IPS-18a (cell line): ENCODE measurements at regions not wholly inside any gene's neighbourhood (a gene's known extent, or its start where the extent isn't known, plus 50 kb on each side); places are given as distances from the start of the nearest gene placed in this dataset.

Source experiments
- H3K27ac ChIP-seq: one replicate; pipeline ENCODE4 v1.5.1; 2013; ENCODE audit warnings: low read length
- H3K27me3 ChIP-seq: one replicate; pipeline ENCODE4 v1.6.1; 2013; ENCODE audit warnings: mild to moderate bottlenecking, low read length; ENCODE audit not compliant: control insufficient read depth, insufficient read depth
- H3K36me3 ChIP-seq: one replicate; pipeline ENCODE4 v1.6.1; 2013; ENCODE audit warnings: low read depth, low read length; ENCODE audit not compliant: control insufficient read depth
- H3K4me1 ChIP-seq: one replicate; pipeline ENCODE4 v1.6.1; 2013; ENCODE audit warnings: low read depth, low read length; ENCODE audit not compliant: control insufficient read depth
- H3K4me3 ChIP-seq: one replicate; pipeline ENCODE4 v1.5.1; 2013; ENCODE audit warnings: low read length
- H3K9ac ChIP-seq: one replicate; pipeline ENCODE4 v1.6.1; 2013; ENCODE audit warnings: mild to moderate bottlenecking, low read length, moderate library complexity
- H3K9me3 ChIP-seq: one replicate; pipeline ENCODE4 v1.6.1; 2013; ENCODE audit warnings: low read depth, low read length; ENCODE audit not compliant: control insufficient read depth

DNA sequence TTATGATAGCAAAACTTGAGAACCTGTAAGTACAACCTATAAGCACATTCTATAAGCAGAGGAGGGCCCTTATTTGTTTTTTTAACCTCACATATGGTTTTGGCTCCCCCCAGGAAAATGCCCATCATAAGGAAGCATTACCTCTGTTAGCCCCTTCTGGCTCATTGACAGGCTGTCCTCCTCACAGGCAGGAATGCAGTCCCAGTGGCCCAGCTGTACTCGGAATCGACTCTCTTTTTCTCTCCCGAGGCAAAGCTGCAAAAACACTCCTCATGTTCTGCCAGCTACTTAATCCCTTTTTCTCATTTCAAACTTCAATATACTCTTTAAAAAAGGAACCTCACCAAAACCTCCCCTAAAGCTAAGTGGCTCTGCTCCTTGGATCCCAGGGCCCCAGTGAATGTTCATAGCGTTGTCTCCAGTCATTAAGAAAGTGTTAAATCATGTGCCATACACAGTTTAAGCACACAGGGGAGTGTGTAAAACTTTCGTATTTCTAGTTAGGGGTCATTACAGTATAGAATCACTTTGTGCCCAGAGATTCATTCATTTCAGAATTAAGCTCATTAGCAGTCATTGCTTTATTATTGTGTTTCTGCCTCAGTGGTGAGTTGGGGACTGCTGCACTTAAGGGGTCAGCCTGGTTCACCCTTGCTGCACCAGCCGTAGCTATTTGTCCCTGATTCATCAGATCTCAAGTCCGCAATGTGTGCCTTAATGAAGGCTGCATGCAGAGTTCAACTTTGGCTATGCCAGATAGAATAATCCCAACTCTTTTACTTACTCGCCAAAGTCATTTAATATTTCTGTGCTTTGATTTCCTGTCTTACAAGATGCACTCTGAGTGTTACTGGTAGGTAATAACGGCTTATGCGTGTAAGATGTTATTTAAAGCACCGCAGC is 57.6 kb downstream of the JRKL start:
- no peak overlapping the region for H3K9ac ChIP-seq
- no peaks in the 10 kb centered on the region for H3K9me3 ChIP-seq
- H3K27me3 ChIP-seq = no peaks in the 10 kb centered on the region
- H3K36me3 ChIP-seq = no peaks in the 10 kb centered on the region
- no peak overlapping the region for H3K27ac ChIP-seq
- H3K4me1 ChIP-seq = no peaks in the 10 kb centered on the region
- no peak overlapping the region for H3K4me3 ChIP-seq

GRCh38 chr11:96448225-96448624 is 58.4 kb downstream of the JRKL start:
- no peak overlapping the region for H3K9ac ChIP-seq
- no peak overlapping the region for H3K4me3 ChIP-seq
- H3K4me1 ChIP-seq = no peaks in the 10 kb centered on the region
- H3K36me3 ChIP-seq = no peaks in the 10 kb centered on the region
- no peaks in the 10 kb centered on the region for H3K9me3 ChIP-seq
- H3K27me3 ChIP-seq = no peaks in the 10 kb centered on the region
- H3K27ac ChIP-seq = no peak overlapping the region

DNA sequence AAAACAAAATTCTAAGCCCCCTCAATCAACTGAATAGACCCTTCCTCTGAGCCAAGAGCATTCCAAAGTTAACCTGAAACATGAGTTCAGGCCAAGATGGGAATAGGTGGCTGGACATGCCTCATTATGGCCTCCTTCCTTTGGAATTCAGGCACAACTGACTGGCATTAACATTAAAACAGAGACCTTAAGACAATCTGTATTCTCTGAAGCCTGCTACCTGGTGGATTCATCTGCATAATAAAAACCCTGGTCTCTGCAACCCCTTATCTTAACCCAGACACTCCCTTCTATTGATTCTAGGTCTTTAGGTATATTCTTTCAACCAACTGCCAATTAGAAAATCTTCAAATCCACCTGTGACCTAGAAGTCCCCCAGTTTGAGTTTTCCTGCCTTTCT is 66.3 kb downstream of the JRKL start:
- Histone ChIP-seq H3K9ac (no peak overlapping the region), H3K27me3 (no peaks in the 10 kb centered on the region), H3K27ac (no peak overlapping the region), H3K4me3 (no peak overlapping the region), H3K36me3 (no peaks in the 10 kb centered on the region), H3K9me3 (no peaks in the 10 kb centered on the region), H3K4me1 (peaks cover 8% of the 10 kb centered on the region)

GRCh38 chr11:96459751-96460150 is 69.9 kb downstream of the JRKL start:
- Histone ChIP-seq H3K9ac (no peak overlapping the region), H3K27me3 (no peaks in the 10 kb centered on the region), H3K27ac (no peak overlapping the region), H3K9me3 (no peaks in the 10 kb centered on the region), H3K4me3 (no peak overlapping the region), H3K4me1 (peaks cover 11% of the 10 kb centered on the region), H3K36me3 (no peaks in the 10 kb centered on the region)

GRCh38 chr11:96461871-96462270 is 72.1 kb downstream of the JRKL start:
- Histone ChIP-seq H3K4me3 (no peak overlapping the region), H3K36me3 (no peaks in the 10 kb centered on the region), H3K27me3 (no peaks in the 10 kb centered on the region), H3K4me1 (peaks cover 13% of the 10 kb centered on the region), H3K27ac (no peak overlapping the region), H3K9me3 (no peaks in the 10 kb centered on the region), H3K9ac (no peak overlapping the region)

GRCh38 chr11:96464700-96465307 is 75.0 kb downstream of the JRKL start:
- Histone ChIP-seq H3K36me3 (no peaks in the 10 kb centered on the region), H3K4me3 (peak overlapping the region; percentile 43), H3K27ac (no peak overlapping the region), H3K9ac (no peak overlapping the region), H3K4me1 (peaks cover 9% of the 10 kb centered on the region), H3K9me3 (no peaks in the 10 kb centered on the region), H3K27me3 (no peaks in the 10 kb centered on the region)

GRCh38 chr11:96465512-96465911 is 75.7 kb downstream of the JRKL start:
- no peaks in the 10 kb centered on the region for H3K27me3 ChIP-seq
- no peak overlapping the region for H3K27ac ChIP-seq
- H3K9ac ChIP-seq = no peak overlapping the region
- no peaks in the 10 kb centered on the region for H3K9me3 ChIP-seq
- H3K4me3 ChIP-seq = no peak overlapping the region
- H3K4me1 ChIP-seq = peaks cover 9% of the 10 kb centered on the region
- H3K36me3 ChIP-seq = no peaks in the 10 kb centered on the region

DNA sequence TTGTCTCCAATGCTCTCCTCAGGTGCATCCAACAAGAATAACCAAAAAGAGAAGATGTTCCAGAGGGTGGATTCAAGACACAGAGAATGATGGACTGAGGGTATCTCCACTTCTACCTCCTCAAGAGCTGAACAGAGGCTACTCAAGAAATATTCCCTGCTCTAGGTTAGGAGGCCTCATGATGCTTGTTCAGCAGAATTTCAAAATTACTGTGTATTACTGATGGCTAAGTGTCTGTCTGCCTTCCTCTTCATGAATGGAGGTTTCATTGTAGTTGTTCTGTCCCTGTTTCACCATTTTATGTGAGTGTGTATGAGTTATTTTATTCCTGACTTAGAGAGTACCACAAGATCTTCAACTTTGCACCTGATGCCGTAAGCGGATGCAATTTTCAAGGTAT is 76.8 kb downstream of the JRKL start:
- Histone ChIP-seq H3K27me3 (no peaks in the 10 kb centered on the region), H3K36me3 (no peaks in the 10 kb centered on the region), H3K9ac (no peak overlapping the region), H3K4me1 (peaks cover 9% of the 10 kb centered on the region), H3K9me3 (no peaks in the 10 kb centered on the region), H3K4me3 (no peak overlapping the region), H3K27ac (no peak overlapping the region)

GRCh38 chr11:96469776-96470175 is 80.0 kb downstream of the JRKL start:
- H3K36me3 ChIP-seq = no peaks in the 10 kb centered on the region
- H3K27me3 ChIP-seq = no peaks in the 10 kb centered on the region
- no peak overlapping the region for H3K27ac ChIP-seq
- H3K9ac ChIP-seq = no peak overlapping the region
- H3K4me3 ChIP-seq = no peak overlapping the region
- H3K4me1 ChIP-seq = peaks cover 6% of the 10 kb centered on the region
- no peaks in the 10 kb centered on the region for H3K9me3 ChIP-seq

DNA sequence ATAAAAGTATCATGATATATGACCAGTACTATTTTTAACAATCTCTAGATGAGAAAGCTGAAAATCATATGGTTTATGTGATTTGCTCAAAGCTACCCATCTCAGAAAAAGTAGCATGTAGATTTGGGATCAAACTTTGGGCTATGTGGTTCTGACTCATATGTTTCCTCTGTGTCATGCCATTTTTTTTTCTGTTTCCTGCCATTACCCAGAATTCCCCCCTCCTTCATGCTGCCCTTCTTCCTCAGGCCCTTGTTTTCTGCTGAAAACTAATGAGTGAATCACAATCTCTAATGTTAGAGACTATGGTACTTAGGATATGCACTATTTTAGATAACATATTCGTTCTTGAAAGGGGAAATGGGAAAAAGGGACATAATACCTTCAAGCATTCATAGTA is 80.7 kb downstream of the JRKL start:
- no peak overlapping the region for H3K4me3 ChIP-seq

DNA sequence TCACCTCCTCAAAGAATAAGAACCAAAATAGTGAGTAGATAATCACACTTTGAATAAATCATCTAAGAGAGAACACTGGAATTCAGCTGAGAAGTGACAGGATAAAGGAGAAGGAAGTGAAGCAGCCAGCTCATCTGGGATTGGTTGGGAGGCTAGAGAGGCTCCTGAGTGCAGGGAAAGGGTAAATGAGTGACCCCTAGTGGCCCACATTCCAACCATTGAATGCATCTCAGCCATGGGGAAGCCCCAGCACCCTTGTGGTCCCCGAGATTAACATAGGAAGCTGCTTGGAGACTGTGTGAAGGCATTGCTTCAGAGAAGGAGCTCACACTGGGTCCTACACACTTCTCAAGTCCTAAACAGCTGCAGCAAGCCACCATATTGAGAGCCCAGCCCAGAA is 82.3 kb downstream of the JRKL start:
- Histone ChIP-seq H3K27ac (no peak overlapping the region), H3K27me3 (no peaks in the 10 kb centered on the region), H3K9me3 (no peaks in the 10 kb centered on the region), H3K4me3 (no peak overlapping the region), H3K4me1 (no peaks in the 10 kb centered on the region), H3K36me3 (no peaks in the 10 kb centered on the region), H3K9ac (no peak overlapping the region)

More for the DNA sequence above, 80.7 kb downstream of the JRKL start:
- H3K27me3 ChIP-seq = no peaks in the 10 kb centered on the region
- H3K27ac ChIP-seq = no peak overlapping the region
- no peaks in the 10 kb centered on the region for H3K4me1 ChIP-seq
- no peaks in the 10 kb centered on the region for H3K9me3 ChIP-seq
- no peak overlapping the region for H3K9ac ChIP-seq
- no peaks in the 10 kb centered on the region for H3K36me3 ChIP-seq

GRCh38 chr11:96474263-96474662 is 84.5 kb downstream of the JRKL start:
- Histone ChIP-seq H3K27ac (no peak overlapping the region), H3K9me3 (no peaks in the 10 kb centered on the region), H3K4me1 (no peaks in the 10 kb centered on the region), H3K27me3 (no peaks in the 10 kb centered on the region), H3K9ac (no peak overlapping the region), H3K4me3 (no peak overlapping the region), H3K36me3 (no peaks in the 10 kb centered on the region)
